Chondrocyte (in vitro differentiated cells): ENCODE measurements at regions not wholly inside any gene's neighbourhood (a gene's known extent, or its start where the extent isn't known, plus 50 kb on each side); places are given as distances from the start of the nearest gene placed in this dataset.

ENCODE experiments used
- DNase-seq: peaks from one replicate; pipeline ENCODE4 v3.0.0; 2021; ENCODE audit warnings: mixed read lengths, low spot score
- H3K27ac Mint-ChIP-seq: one replicate; pipeline ENCODE4 v1.8.0; 2021; ENCODE audit warnings: mild to moderate bottlenecking, moderate library complexity, mixed read lengths; ENCODE audit not compliant: unreplicated experiment
- H3K27me3 Mint-ChIP-seq: 2 replicates; pipeline ENCODE4 v1.8.0; 2021; ENCODE audit warnings: low read depth, mixed read lengths
- H3K36me3 Mint-ChIP-seq: 2 replicates; pipeline ENCODE4 v1.8.0; 2021; ENCODE audit warnings: low read depth, mixed read lengths
- H3K4me1 Mint-ChIP-seq: 2 replicates; pipeline ENCODE4 v1.8.0; 2021; ENCODE audit warnings: low read depth, mild to moderate bottlenecking, mixed read lengths
- H3K4me3 Mint-ChIP-seq: one replicate; pipeline ENCODE4 v1.8.0; 2021; ENCODE audit warnings: mild to moderate bottlenecking, moderate library complexity, mixed read lengths; ENCODE audit not compliant: unreplicated experiment
- H3K9me3 Mint-ChIP-seq: 2 replicates; pipeline ENCODE4 v1.8.0; 2021; ENCODE audit warnings: low read depth, mixed read lengths
- CTCF ChIP-seq: fragments of 200-600 bp; sonication (generic); IDR thresholded peaks from 2 replicates; pipeline ENCODE4 v1.5.0; 2021; ENCODE audit warnings: antibody characterized with exemption, mild to moderate bottlenecking, moderate library complexity

- Mint-ChIP-seq H3K27ac (no peak overlapping the region), H3K4me1 (peaks cover 8% of the 10 kb centered on the region), H3K9me3 (peaks cover 6% of the 10 kb centered on the region), H3K36me3 (peaks cover 7% of the 10 kb centered on the region), H3K4me3 (no peak overlapping the region), H3K27me3 (no peaks in the 10 kb centered on the region)
- no peak for TF ChIP-seq CTCF
- DNase-seq: no peak
Measured at GRCh38 chr5:9876451-9876850, 246.3 kb upstream of the TAS2R1 start.

GRCh38 chr5:9869616-9870288 is 239.6 kb upstream of the TAS2R1 start:
- H3K9me3 Mint-ChIP-seq: peaks cover 33% of the 10 kb centered on the region
- peaks cover 15% of the 10 kb centered on the region for H3K4me1 Mint-ChIP-seq
- peak overlapping the region; percentile 59 for H3K27ac Mint-ChIP-seq
- no peak for TF ChIP-seq CTCF
- H3K36me3 Mint-ChIP-seq: peaks cover 14% of the 10 kb centered on the region
- no peak for DNase-seq
- H3K4me3 Mint-ChIP-seq: no peak overlapping the region
- H3K27me3 Mint-ChIP-seq: no peaks in the 10 kb centered on the region

- Mint-ChIP-seq H3K9me3 (peaks cover 37% of the 10 kb centered on the region), H3K4me3 (no peak overlapping the region)
Measured at GRCh38 chr5:9865574-9865973, 235.4 kb upstream of the TAS2R1 start.

GRCh38 chr5:9864791-9865190 is 234.6 kb upstream of the TAS2R1 start:
- H3K4me1 Mint-ChIP-seq: peaks cover 13% of the 10 kb centered on the region

More at GRCh38 chr5:9865574-9865973, 235.4 kb upstream of the TAS2R1 start:
- H3K27ac Mint-ChIP-seq: no peak overlapping the region
- TF ChIP-seq CTCF: no peak
- no peak for DNase-seq
- H3K27me3 Mint-ChIP-seq: peaks cover 2% of the 10 kb centered on the region
- peaks cover 15% of the 10 kb centered on the region for H3K36me3 Mint-ChIP-seq
- H3K4me1 Mint-ChIP-seq: peaks cover 17% of the 10 kb centered on the region

GRCh38 chr5:9863486-9863885 is 233.3 kb upstream of the TAS2R1 start:
- H3K27me3 Mint-ChIP-seq: peaks cover 9% of the 10 kb centered on the region
- DNase-seq: no peak
- no peak overlapping the region for H3K27ac Mint-ChIP-seq
- H3K4me3 Mint-ChIP-seq: no peak overlapping the region
- peaks cover 32% of the 10 kb centered on the region for H3K9me3 Mint-ChIP-seq
- peaks cover 13% of the 10 kb centered on the region for H3K36me3 Mint-ChIP-seq
- TF ChIP-seq CTCF: no peak
- peaks cover 2% of the 10 kb centered on the region for H3K4me1 Mint-ChIP-seq

More at GRCh38 chr5:9864791-9865190, 234.6 kb upstream of the TAS2R1 start:
- no peak overlapping the region for H3K27ac Mint-ChIP-seq
- H3K27me3 Mint-ChIP-seq: peaks cover 9% of the 10 kb centered on the region
- DNase-seq: no peak
- peaks cover 37% of the 10 kb centered on the region for H3K9me3 Mint-ChIP-seq
- H3K36me3 Mint-ChIP-seq: peaks cover 13% of the 10 kb centered on the region
- TF ChIP-seq CTCF: no peak
- no peak overlapping the region for H3K4me3 Mint-ChIP-seq
